Right cardiac atrium (tissue), 5 donors: ENCODE measurements at regions not wholly inside any gene's neighbourhood (a gene's known extent, or its start where the extent isn't known, plus 50 kb on each side); places are given as distances from the start of the nearest gene placed in this dataset.

Experiments
- ATAC-seq, 2 donors: fragments of 200-7000 bp; cut with Tn5 transposase; one replicate each; pipeline versions ENCODE4 v1.8.0 to v1.9.1; 2020; ENCODE audit warnings: moderate library complexity in 2 of 2, mild to moderate bottlenecking in 1 of 2
- DNase-seq, 3 donors: peaks; one replicate each; pipeline ENCODE4 v3.0.0-alpha.2; 2020
- H3K27ac ChIP-seq: one replicate; pipeline ENCODE4 v1.5.1; 2013; ENCODE audit warnings: mild to moderate bottlenecking, low read length, control low read depth, moderate library complexity
- H3K27me3 ChIP-seq: one replicate; pipeline ENCODE4 v1.6.1; 2013; ENCODE audit not compliant: control insufficient read depth, insufficient read depth
- H3K4me1 ChIP-seq: one replicate; pipeline ENCODE4 v1.6.1; 2013; ENCODE audit warnings: low read length; ENCODE audit not compliant: control insufficient read depth, insufficient read depth
- H3K4me3 ChIP-seq: one replicate; pipeline ENCODE4 v1.5.1; 2013; ENCODE audit warnings: low read length, control low read depth
- H3K9me3 ChIP-seq: one replicate; pipeline ENCODE4 v1.6.1; 2013; ENCODE audit warnings: low read length; ENCODE audit not compliant: control insufficient read depth
- WGBS: extraction: QIAGEN DNeasy Blood & Tissue Kit; methylation state at CpG from one replicate; pipeline ENCODE4 v1.1.7; 2013; 5-methylcytosine and 5-hydroxymethylcytosine counted together
- intact Hi-C, 4 donors: fragments of 100-400 bp; cut with DNase I; formaldehyde crosslinking; loops; one replicate each; pipeline versions ENCODE4 v1.11.0 to v1.14.0; 2022 to 2023
- donor health status: healthy with polysubstance abuse.
- donor health status: DM: no; HTN: yes; CAD: no.
- donor health status: DM: no; HTN: no; CAD: no.
- donor health status: DM: no; HTN: yes; CAD: no; lungs with severe emphysema.
- donor health status: DM: yes; HTN: yes; CAD: no.

DNA sequence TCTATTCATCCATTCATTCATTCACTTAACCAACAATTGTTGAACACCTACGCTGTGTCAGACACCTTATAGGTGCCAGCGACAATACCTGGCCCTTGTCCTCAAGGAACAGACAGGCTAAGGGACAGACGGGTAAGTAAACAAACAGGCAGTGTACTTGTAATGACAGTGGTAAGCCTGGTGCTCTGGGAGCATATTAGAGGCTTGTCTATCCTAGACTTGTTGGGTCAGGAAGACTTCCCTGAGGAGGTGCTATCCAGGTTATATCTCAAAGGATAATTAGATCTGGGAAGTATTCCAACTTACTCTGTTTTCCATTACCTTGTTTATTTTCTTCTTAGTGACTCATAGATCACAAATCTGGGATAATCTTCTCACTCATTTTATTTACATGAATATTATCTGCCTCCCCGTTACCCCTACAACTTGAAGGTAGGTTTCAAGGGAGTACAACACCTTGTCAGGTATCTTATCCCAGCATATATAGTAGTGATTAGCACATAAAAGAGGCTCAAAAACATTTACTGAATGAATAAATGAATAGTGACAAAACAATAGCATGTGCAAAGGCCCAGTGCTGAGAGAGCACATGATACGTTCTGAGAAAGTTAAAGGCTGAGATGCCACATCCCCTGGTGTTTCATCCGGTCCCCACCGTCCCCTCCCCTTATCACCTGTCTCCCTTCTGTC lies 75.3 kb upstream of the NCAM1 start:
- intact Hi-C loops: no loop called here
- Histone ChIP-seq H3K9me3 (no peaks in the 10 kb centered on the region), H3K4me3 (no peak overlapping the region), H3K27me3 (no peaks in the 10 kb centered on the region), H3K27ac (no peak overlapping the region), H3K4me1 (peaks cover 2% of the 10 kb centered on the region)
- WGBS: 89% methylated on average over 7 of the region's 7 CpGs
- DNase-seq (no peak), ATAC-seq (no peak)

DNA sequence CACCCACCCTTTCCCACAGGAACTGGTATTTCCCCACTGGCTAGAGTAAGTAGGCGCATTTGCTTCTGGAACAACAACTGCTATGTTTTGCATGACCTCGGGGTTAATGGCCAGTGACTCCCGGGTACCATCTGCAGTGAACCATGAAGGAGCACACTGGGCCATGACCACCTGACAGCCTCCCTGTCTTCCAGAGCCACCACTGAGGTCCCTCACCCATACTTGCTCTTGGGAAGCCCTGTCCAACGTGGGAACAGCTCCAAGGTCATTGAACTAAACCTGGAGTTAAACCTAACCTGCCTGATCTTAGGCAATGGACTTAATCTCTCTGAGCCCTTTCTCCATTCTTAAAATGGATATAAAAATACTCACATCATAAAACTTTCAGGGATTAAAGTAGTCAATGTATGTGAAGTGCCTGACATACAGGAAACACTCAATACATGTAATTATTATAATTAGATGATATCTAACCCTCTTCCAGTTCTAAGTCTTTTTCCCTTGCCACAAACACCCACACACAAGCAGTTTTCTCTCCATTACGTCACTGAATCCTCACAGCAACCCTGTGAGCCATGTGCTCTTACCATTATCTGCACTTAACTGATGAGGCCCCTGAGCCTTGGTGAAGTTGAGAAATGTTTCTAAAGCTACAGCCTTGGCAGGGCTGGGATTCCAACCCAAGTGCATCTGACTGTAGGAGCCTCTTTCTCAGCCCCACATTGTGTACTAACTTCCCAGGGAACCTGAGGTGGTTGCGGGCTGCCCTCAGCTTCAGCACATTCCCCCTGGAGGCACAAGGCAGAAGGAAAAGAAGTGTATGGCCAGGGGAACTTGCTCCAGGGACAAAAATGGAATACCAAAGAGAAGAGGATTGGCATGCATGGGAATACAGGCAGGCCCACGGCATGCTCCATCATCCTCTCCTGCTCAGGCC lies 74.5 kb upstream of the NCAM1 start:
- Histone ChIP-seq H3K9me3 (no peaks in the 10 kb centered on the region), H3K27ac (no peak overlapping the region), H3K27me3 (no peaks in the 10 kb centered on the region), H3K4me3 (no peak overlapping the region), H3K4me1 (peaks cover 2% of the 10 kb centered on the region)
- intact Hi-C loops: no loop called here
- ATAC-seq (peak in 1 of 2 donors; percentile 40), DNase-seq (no peak)
- WGBS: 71% methylated on average over 7 of the region's 7 CpGs

DNA sequence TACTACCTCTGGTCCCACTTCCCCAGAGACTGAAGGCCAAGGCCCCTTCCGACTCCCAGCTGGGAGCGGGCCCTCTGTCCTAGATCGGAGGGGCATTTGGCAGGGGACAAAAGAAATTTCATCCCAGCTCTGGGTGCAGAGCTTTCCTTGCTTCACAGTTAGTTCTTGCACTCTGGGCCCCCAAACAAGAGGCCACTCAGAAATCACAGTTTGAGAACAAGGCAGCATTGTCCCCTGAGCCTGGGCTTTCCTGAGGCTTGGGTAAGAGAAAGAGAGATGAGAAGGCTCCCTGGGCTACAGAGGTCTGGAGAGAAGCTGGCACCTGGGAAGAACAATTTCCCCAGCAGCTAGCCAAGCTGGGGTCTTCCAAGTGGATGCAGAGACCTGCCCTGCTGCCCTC lies 71.8 kb upstream of the NCAM1 start:
- Histone ChIP-seq H3K4me3 (no peak overlapping the region), H3K27ac (no peak overlapping the region), H3K27me3 (no peaks in the 10 kb centered on the region), H3K9me3 (no peaks in the 10 kb centered on the region), H3K4me1 (peaks cover 2% of the 10 kb centered on the region)
- intact Hi-C loops: no loop called here
- 86% methylated on average over 3 of the region's 3 CpGs for WGBS
- ATAC-seq: no peak
- no peak for DNase-seq

DNA sequence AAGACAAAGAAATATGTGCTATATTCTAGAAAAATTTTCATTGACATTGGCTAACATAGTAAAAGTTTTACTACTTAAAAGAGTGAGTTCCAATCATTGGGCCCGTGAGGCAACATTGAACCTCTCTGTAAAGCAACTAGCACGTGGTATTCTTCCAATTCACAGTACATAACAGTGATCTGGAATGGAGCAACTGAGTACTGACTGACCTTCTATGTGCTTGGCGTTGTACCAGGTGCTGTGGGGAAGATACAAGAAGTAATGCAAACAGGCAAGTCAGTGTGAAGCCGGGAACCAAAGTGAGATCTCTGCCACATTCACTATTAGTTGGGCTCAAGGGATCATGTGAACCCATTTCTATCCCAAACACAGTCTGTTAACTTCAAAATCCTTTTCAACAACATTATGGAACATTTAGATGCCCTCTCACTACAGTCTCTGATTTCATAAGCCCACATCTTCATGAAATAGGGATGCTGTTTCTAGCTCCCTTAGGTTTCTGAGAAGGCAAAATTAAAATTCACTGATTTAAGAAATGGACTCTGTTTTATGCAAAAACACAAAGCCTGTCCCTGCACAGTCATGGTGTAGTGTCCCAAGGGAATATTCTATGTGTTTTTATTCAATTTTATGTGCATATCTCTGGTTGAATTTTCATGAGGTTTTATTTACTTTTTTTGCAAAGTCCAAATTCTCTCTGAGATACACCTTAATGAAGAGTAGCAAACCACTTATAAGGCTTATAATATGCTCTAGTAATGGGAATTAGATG lies 61.8 kb upstream of the NCAM1 start:
- Histone ChIP-seq H3K9me3 (no peaks in the 10 kb centered on the region), H3K4me3 (no peak overlapping the region), H3K4me1 (no peaks in the 10 kb centered on the region), H3K27ac (no peak overlapping the region), H3K27me3 (no peaks in the 10 kb centered on the region)
- 76% methylated on average over 4 of the region's 4 CpGs for WGBS
- intact Hi-C loops: no loop called here
- no peak for ATAC-seq
- DNase-seq: no peak

DNA sequence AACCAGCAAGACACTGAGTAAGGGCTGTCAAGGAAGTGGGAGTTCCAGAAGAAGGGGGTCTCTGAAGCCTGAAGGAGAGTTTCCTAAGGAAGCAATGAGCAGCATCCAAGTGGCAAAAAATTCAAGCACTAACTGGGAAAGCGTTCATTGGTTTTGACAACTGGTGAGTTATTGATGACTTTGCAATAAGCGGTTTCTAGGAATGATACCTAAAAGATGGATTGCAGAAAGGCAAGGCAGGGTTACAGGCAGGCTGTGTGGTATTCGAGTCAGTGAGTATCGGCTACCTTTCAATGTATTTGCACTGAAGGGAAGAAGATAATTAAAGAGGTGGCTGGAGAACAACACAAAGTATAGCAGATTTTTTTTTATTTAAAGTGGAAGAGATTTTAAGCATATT lies 59.3 kb upstream of the NCAM1 start:
- H3K4me3 ChIP-seq: no peak overlapping the region
- H3K4me1 ChIP-seq: no peaks in the 10 kb centered on the region
- H3K9me3 ChIP-seq: no peaks in the 10 kb centered on the region
- no peaks in the 10 kb centered on the region for H3K27me3 ChIP-seq
- intact Hi-C loops: no loop called here
- no peak for DNase-seq
- no peak overlapping the region for H3K27ac ChIP-seq
- 80% methylated on average over 4 of the region's 4 CpGs for WGBS
- no peak for ATAC-seq

DNA sequence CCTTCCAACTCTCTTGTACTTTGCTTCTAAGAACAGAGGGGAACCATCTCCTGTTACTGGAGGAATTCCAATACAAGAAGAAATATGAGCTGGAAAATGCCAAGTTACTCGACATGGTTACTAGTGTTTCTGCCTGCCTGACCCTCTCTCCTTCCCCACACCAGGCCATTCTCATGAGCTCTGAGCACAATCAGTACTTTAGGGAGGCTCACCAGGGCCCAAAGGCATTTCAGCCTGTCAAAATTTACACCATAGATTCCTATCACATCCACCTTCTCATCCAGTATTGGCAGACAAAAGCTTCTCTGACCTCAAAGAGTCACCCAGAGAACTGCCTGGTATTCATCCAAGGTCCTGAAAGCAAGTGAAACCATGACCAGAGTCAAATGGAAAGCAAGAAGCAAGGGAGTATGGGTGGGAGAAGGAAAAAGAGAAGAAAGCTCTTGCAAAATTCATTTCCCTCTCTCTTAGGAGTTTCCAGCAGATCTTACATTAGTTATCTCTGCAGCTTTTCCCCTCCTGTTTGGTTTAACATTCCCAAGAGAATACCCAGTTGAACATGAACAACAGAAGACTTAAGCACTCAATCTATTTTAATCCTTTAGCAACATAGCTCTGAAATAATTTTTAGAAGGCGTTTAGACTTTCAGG lies 58.7 kb upstream of the NCAM1 start:
- DNase-seq (no peak), ATAC-seq (peak; percentile 16 to 74)
- no peaks in the 10 kb centered on the region for H3K4me1 ChIP-seq
- 21% methylated on average over 2 of the region's 2 CpGs for WGBS
- H3K4me3 ChIP-seq: no peak overlapping the region
- H3K27ac ChIP-seq: peak overlapping the region; percentile 36
- H3K9me3 ChIP-seq: no peaks in the 10 kb centered on the region
- no peaks in the 10 kb centered on the region for H3K27me3 ChIP-seq
- intact Hi-C loops: no loop called here

DNA sequence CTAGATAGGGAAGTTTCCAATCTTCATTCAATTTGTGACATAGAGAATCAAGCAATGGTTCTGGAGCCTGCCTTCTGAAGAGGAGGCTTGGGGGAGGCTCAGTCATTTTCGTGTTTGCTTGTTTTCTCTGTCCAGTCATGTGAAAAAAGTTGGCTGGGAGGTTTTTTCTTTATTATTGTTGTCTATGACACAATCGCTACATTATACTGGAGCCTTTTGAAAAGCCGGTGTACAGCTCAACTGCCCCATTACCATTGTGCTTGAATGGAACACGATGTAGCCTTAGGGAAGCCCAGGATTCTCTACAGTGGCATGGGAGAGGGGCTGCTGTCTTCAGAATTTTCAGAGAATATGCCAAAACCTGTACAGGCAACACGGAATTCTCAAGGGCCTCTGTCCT lies 57.9 kb upstream of the NCAM1 start:
- 61% methylated on average over 5 of the region's 5 CpGs for WGBS
- no peaks in the 10 kb centered on the region for H3K4me1 ChIP-seq
- no peaks in the 10 kb centered on the region for H3K9me3 ChIP-seq
- ATAC-seq (no peak), DNase-seq (no peak)
- intact Hi-C loops: no loop called here
- H3K27me3 ChIP-seq: no peaks in the 10 kb centered on the region
- no peak overlapping the region for H3K4me3 ChIP-seq
- no peak overlapping the region for H3K27ac ChIP-seq

DNA sequence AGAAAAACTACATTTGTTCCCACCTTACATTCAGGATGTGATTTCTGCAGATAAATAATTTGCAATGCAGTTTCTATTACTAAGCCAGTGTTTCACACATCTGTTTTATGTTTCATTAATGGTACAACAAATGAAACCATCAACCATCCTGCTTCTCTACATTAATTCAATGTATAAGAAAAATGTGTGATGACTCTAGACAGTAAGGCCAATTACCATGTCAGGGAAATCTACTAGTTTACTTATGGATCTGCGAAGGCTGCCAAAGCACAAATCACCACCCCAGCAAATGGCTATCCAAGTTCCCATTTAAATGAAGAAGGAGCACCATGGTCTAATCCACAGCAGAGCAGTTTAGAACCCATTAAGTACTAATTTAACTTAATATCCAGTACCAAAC lies 50.1 kb upstream of the NCAM1 start:
- H3K4me3 ChIP-seq: no peak overlapping the region
- no peak for ATAC-seq
- DNase-seq: no peak
- no peaks in the 10 kb centered on the region for H3K4me1 ChIP-seq
- WGBS: 94% methylated on average over 1 of the region's 1 CpG
- no peaks in the 10 kb centered on the region for H3K9me3 ChIP-seq
- no peak overlapping the region for H3K27ac ChIP-seq
- no peaks in the 10 kb centered on the region for H3K27me3 ChIP-seq
- intact Hi-C loops: no loop called here
